ENCODE measurements at regions not wholly inside any gene's neighbourhood (a gene's known extent, or its start where the extent isn't known, plus 50 kb on each side); places are given as distances from the start of the nearest gene placed in this dataset.

DNA sequence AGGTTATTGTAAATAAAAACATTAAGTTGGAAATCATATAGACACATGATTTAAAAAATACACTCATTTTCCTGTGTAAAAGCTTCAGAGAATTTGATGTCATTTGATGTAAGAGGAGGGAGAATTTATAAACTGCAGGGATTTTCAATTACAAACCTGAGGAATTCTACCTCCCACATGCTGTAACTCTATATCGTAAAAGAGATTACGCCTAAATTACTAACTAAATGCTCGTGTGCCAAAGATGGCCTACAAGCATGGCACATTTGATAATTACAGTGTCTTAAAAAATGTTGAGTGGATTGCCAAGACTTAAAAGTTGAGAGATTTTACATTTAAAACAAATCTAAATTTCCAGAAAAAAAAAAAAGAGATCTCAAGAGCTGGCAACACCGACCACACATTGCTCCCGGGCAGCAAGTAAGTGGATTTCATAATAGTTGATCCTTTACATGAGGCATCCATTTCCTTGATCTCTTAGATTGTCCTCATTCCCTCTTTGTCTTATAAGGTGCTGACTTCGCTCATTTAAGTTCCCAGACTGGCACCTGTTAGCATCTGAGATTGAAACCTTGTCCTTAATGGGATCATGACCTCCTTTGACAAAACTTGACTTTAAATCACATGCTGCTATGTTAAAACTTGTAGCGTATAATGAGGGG is 840.3 kb upstream of the ZEB2 start:
- POLR2A ChIA-PET, result no interaction called here
- no peaks in the 10 kb centered on the region for H3K4me1 ChIP-seq (ENCODE audit: control insufficient read depth, insufficient read depth, low read length)
- H3K4me3 ChIP-seq (ENCODE audit: low read depth, low read length), result no peak overlapping the region
- no peak overlapping the region for H3K27ac ChIP-seq (ENCODE audit: extremely low read depth, low read depth, low read length)
- CTCF ChIA-PET, result interaction anchor here (0.6 kb wide), 1 partner anchor 17 kb away, joined by 3 read pairs; no protein-coding TSS in a partner anchor
- H3K9me3 ChIP-seq (ENCODE audit: control insufficient read depth, insufficient read depth, low read depth, low read length), result no peaks in the 10 kb centered on the region
- no peaks in the 10 kb centered on the region for H3K36me3 ChIP-seq (ENCODE audit: control insufficient read depth in 2 of 2, insufficient read depth in 1 of 2, low read length in 2 of 2)
- TF ChIP-seq ZNF596 (tag by site-specific recombination; IDR thresholded peaks at IDR 0.05), result no peak
- TF ChIP-seq, protein P1, sequence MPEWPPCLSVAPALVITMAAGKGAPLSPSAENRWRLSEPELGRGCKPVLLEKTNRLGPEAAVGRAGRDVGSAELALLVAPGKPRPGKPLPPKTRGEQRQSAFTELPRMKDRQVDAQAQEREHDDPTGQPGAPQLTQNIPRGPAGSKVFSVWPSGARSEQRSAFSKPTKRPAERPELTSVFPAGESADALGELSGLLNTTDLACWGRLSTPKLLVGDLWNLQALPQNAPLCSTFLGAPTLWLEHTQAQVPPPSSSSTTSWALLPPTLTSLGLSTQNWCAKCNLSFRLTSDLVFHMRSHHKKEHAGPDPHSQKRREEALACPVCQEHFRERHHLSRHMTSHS (tag by site-specific recombination; IDR thresholded peaks at IDR 0.05), result no peak
- TF ChIP-seq, protein P2, sequence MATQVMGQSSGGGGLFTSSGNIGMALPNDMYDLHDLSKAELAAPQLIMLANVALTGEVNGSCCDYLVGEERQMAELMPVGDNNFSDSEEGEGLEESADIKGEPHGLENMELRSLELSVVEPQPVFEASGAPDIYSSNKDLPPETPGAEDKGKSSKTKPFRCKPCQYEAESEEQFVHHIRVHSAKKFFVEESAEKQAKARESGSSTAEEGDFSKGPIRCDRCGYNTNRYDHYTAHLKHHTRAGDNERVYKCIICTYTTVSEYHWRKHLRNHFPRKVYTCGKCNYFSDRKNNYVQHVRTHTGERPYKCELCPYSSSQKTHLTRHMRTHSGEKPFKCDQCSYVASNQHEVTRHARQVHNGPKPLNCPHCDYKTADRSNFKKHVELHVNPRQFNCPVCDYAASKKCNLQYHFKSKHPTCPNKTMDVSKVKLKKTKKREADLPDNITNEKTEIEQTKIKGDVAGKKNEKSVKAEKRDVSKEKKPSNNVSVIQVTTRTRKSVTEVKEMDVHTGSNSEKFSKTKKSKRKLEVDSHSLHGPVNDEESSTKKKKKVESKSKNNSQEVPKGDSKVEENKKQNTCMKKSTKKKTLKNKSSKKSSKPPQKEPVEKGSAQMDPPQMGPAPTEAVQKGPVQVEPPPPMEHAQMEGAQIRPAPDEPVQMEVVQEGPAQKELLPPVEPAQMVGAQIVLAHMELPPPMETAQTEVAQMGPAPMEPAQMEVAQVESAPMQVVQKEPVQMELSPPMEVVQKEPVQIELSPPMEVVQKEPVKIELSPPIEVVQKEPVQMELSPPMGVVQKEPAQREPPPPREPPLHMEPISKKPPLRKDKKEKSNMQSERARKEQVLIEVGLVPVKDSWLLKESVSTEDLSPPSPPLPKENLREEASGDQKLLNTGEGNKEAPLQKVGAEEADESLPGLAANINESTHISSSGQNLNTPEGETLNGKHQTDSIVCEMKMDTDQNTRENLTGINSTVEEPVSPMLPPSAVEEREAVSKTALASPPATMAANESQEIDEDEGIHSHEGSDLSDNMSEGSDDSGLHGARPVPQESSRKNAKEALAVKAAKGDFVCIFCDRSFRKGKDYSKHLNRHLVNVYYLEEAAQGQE (tag by site-specific recombination; IDR thresholded peaks at IDR 0.05), result no peak
- no peak for TF ChIP-seq SCRT1 (tag by site-specific recombination; IDR thresholded peaks at IDR 0.05; ENCODE audit: borderline replicate concordance)
- TF ChIP-seq ZNF664 (tag by site-specific recombination; IDR thresholded peaks at IDR 0.05), result no peak
- TF ChIP-seq SCRT2 (tag by site-specific recombination; IDR thresholded peaks at IDR 0.05), result no peak
- TF ChIP-seq, protein P3, sequence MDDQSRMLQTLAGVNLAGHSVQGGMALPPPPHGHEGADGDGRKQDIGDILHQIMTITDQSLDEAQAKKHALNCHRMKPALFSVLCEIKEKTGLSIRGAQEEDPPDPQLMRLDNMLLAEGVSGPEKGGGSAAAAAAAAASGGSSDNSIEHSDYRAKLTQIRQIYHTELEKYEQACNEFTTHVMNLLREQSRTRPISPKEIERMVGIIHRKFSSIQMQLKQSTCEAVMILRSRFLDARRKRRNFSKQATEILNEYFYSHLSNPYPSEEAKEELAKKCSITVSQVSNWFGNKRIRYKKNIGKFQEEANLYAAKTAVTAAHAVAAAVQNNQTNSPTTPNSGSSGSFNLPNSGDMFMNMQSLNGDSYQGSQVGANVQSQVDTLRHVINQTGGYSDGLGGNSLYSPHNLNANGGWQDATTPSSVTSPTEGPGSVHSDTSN (CRISPR knock-in tag; IDR thresholded peaks at IDR 0.05), result no peak
- TF ChIP-seq, protein P4, sequence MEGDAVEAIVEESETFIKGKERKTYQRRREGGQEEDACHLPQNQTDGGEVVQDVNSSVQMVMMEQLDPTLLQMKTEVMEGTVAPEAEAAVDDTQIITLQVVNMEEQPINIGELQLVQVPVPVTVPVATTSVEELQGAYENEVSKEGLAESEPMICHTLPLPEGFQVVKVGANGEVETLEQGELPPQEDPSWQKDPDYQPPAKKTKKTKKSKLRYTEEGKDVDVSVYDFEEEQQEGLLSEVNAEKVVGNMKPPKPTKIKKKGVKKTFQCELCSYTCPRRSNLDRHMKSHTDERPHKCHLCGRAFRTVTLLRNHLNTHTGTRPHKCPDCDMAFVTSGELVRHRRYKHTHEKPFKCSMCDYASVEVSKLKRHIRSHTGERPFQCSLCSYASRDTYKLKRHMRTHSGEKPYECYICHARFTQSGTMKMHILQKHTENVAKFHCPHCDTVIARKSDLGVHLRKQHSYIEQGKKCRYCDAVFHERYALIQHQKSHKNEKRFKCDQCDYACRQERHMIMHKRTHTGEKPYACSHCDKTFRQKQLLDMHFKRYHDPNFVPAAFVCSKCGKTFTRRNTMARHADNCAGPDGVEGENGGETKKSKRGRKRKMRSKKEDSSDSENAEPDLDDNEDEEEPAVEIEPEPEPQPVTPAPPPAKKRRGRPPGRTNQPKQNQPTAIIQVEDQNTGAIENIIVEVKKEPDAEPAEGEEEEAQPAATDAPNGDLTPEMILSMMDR (tag by site-specific recombination; IDR thresholded peaks at IDR 0.05), result no peak
- no peak for TF ChIP-seq ZBTB7A (tag by site-specific recombination; IDR thresholded peaks at IDR 0.05; ENCODE audit: low read depth)
- TF ChIP-seq RBAK (tag by site-specific recombination; IDR thresholded peaks at IDR 0.05), result no peak
- TF ChIP-seq, protein P5, sequence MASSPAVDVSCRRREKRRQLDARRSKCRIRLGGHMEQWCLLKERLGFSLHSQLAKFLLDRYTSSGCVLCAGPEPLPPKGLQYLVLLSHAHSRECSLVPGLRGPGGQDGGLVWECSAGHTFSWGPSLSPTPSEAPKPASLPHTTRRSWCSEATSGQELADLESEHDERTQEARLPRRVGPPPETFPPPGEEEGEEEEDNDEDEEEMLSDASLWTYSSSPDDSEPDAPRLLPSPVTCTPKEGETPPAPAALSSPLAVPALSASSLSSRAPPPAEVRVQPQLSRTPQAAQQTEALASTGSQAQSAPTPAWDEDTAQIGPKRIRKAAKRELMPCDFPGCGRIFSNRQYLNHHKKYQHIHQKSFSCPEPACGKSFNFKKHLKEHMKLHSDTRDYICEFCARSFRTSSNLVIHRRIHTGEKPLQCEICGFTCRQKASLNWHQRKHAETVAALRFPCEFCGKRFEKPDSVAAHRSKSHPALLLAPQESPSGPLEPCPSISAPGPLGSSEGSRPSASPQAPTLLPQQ (tag by site-specific recombination; IDR thresholded peaks at IDR 0.05), result no peak
- TF ChIP-seq SP7 (tag by site-specific recombination; IDR thresholded peaks at IDR 0.05), result no peak
- no peak for TF ChIP-seq ZBTB20 (tag by site-specific recombination; IDR thresholded peaks at IDR 0.05)

DNA sequence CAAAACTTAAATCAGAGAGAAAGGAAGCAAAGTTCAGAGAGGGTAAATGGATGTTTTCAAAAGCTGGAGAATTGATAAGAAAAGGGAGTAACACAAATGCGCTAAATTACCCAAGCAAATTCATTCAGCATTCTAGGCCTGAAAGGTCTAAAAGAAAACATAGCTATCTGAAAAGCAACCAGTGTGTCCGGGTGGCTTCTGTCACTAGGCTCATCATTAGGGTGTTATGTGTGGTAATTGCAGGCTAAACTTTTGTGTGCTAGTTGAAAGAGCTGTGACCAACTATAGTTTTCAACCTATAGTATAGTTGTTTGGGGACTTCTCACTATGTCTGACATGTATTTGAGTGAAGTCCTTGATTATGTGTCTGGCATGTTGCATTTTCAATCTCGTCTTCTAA is 839.6 kb upstream of the ZEB2 start:
- POLR2A ChIA-PET, result no interaction called here
- CTCF ChIA-PET, result no interaction called here

More for the DNA sequence above, 839.6 kb upstream of the ZEB2 start:
- no peaks in the 10 kb centered on the region for H3K9me3 ChIP-seq (ENCODE audit: control insufficient read depth, insufficient read depth, low read depth, low read length)
- no peak overlapping the region for H3K27ac ChIP-seq (ENCODE audit: extremely low read depth, low read depth, low read length)
- no peaks in the 10 kb centered on the region for H3K36me3 ChIP-seq (ENCODE audit: control insufficient read depth in 2 of 2, insufficient read depth in 1 of 2, low read length in 2 of 2)
- TF ChIP-seq ZNF155 (tag by site-specific recombination; IDR thresholded peaks at IDR 0.05), result no peak
- no peak overlapping the region for H3K4me3 ChIP-seq (ENCODE audit: low read depth, low read length)
- H3K4me1 ChIP-seq (ENCODE audit: control insufficient read depth, insufficient read depth, low read length), result no peaks in the 10 kb centered on the region

Measured in HEK293 (cell line).